ENCODE measurements at regions not wholly inside any gene's neighbourhood (a gene's known extent, or its start where the extent isn't known, plus 50 kb on each side); places are given as distances from the start of the nearest gene placed in this dataset.

GRCh38 chr1:98104289-98104688 lies 183.5 kb upstream of the DPYD start:
- TF ChIP-seq TARDBP (IDR thresholded peaks at IDR 0.05) (no peak), SP1 (IDR thresholded peaks at IDR 0.05) (no peak), L3MBTL2 (conservative IDR thresholded peaks at IDR 0.05) (no peak), CTBP1 (IDR thresholded peaks at IDR 0.05; ENCODE audit: borderline replicate concordance) (no peak), FOXA1 (IDR thresholded peaks at IDR 0.05) (no peak), ARNT (IDR thresholded peaks at IDR 0.05) (no peak), BHLHE40 (IDR thresholded peaks at IDR 0.05; ENCODE audit: borderline replicate concordance) (no peak)
